ENCODE measurements at regions not wholly inside any gene's neighbourhood (a gene's known extent, or its start where the extent isn't known, plus 50 kb on each side); places are given as distances from the start of the nearest gene placed in this dataset.

GRCh38 chr12:114998118-114998749 is 314.3 kb upstream of the TBX3 start:
- no peak for DNase-seq

GRCh38 chr12:114996382-114996781 is 312.4 kb upstream of the TBX3 start:
- no peak for DNase-seq

- DNase-seq: no peak
Measured at GRCh38 chr12:114995891-114996290, 311.9 kb upstream of the TBX3 start.

- DNase-seq: peak; percentile 57
Measured at GRCh38 chr12:114993165-114993564, 309.2 kb upstream of the TBX3 start.

GRCh38 chr12:114992443-114992842 is 308.5 kb upstream of the TBX3 start:
- peak; percentile 26 for DNase-seq

GRCh38 chr12:114990381-114990780 is 306.4 kb upstream of the TBX3 start:
- no peak for DNase-seq

GRCh38 chr12:114986849-114987248 is 302.9 kb upstream of the TBX3 start:
- DNase-seq: no peak

- no peak for DNase-seq
Measured at GRCh38 chr12:114986178-114986714, 302.3 kb upstream of the TBX3 start.

GRCh38 chr12:114984634-114985061 is 300.7 kb upstream of the TBX3 start:
- DNase-seq: no peak

GRCh38 chr12:114982760-114983159 is 298.8 kb upstream of the TBX3 start:
- no peak for DNase-seq

GRCh38 chr12:114981036-114981435 is 297.1 kb upstream of the TBX3 start:
- DNase-seq: no peak

GRCh38 chr12:114976959-114977358 is 293.0 kb upstream of the TBX3 start:
- no peak for DNase-seq

- no peak for DNase-seq
Measured at GRCh38 chr12:114976372-114976771, 292.4 kb upstream of the TBX3 start.

- DNase-seq: no peak
Measured at GRCh38 chr12:114975640-114976310, 291.8 kb upstream of the TBX3 start.

GRCh38 chr12:114974826-114975639 is 291.1 kb upstream of the TBX3 start:
- DNase-seq: peak; percentile 40

GRCh38 chr12:114974333-114974732 is 290.4 kb upstream of the TBX3 start:
- no peak for DNase-seq

GRCh38 chr12:114968727-114969126 is 284.8 kb upstream of the TBX3 start:
- DNase-seq: no peak

GRCh38 chr12:114967151-114967550 is 283.2 kb upstream of the TBX3 start:
- DNase-seq: no peak

- no peak for DNase-seq
Measured at GRCh38 chr12:114964841-114965240, 280.9 kb upstream of the TBX3 start.

- DNase-seq: no peak
Measured at GRCh38 chr12:114963846-114964245, 279.9 kb upstream of the TBX3 start.

- DNase-seq: no peak
Measured at GRCh38 chr12:114961491-114961890, 277.5 kb upstream of the TBX3 start.

GRCh38 chr12:114958538-114958937 is 274.6 kb upstream of the TBX3 start:
- DNase-seq: no peak

- no peak for DNase-seq
Measured at GRCh38 chr12:114957225-114957624, 273.2 kb upstream of the TBX3 start.

Measured in eye (tissue), 1 donor.